ENCODE measurements at regions not wholly inside any gene's neighbourhood (a gene's known extent, or its start where the extent isn't known, plus 50 kb on each side); places are given as distances from the start of the nearest gene placed in this dataset.

DNA sequence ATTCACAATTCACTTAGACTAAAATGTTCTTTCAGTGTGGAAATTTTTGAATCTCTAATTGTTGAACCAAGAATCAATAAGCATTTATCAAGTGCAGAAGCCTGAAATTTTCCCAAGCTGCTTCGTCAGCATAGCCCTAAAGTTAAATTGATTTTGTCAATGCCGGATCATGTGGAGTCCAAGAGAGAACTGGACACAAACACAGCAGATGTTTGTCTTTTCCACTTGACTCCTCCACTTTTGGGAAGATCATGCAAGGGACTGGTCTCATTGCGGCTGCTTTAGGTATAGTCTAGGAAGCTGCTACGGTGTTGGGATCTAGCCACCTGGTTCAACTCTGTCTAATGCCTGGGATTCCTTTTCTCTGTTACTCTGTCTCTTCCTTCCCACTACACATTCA is 95.7 kb downstream of the CYB561 start:
- H3F3A ChIP-seq (ENCODE audit: insufficient read depth, low read length, poor library complexity, severe bottlenecking) = no peaks in the 10 kb centered on the region
- TF ChIP-seq SMC3 (conservative IDR thresholded peaks at IDR 0.05; ENCODE audit: poor library complexity) (no peak), MXI1 (conservative IDR thresholded peaks at IDR 0.05; ENCODE audit: poor library complexity, severe bottlenecking) (no peak)
- H3K9ac ChIP-seq (ENCODE audit: low read length) = no peak overlapping the region
- no peaks in the 10 kb centered on the region for H3K27me3 ChIP-seq (ENCODE audit: insufficient read depth, low read depth, low read length)
- H3K27ac ChIP-seq (ENCODE audit: low read length) = no peak overlapping the region
- no peak overlapping the region for H3K4me3 ChIP-seq (ENCODE audit: low read length)
- H3K9me2 ChIP-seq (ENCODE audit: insufficient read depth, low read length) = no peaks in the 10 kb centered on the region
- H3K36me3 ChIP-seq (ENCODE audit: insufficient read depth, low read length) = peaks cover 14% of the 10 kb centered on the region
- H3K9me3 ChIP-seq (ENCODE audit: low read length) = no peaks in the 10 kb centered on the region
- H4K20me1 ChIP-seq (ENCODE audit: insufficient read depth) = no peaks in the 10 kb centered on the region
- no peak overlapping the region for H3K4me2 ChIP-seq (ENCODE audit: low read length)
- no peak overlapping the region for H2AFZ ChIP-seq (ENCODE audit: low read depth, low read length)
- no peaks in the 10 kb centered on the region for H3K79me2 ChIP-seq (replicated peaks; ENCODE audit: insufficient read depth, low read length)

- Histone ChIP-seq H3K9me3 (ENCODE audit: low read length) (no peaks in the 10 kb centered on the region), H3K36me3 (ENCODE audit: insufficient read depth, low read length) (peaks cover 24% of the 10 kb centered on the region), H4K20me1 (ENCODE audit: insufficient read depth) (no peaks in the 10 kb centered on the region), H3K9me2 (ENCODE audit: insufficient read depth, low read length) (no peaks in the 10 kb centered on the region), H3K4me2 (ENCODE audit: low read length) (no peak overlapping the region), H2AFZ (ENCODE audit: low read depth, low read length) (no peak overlapping the region), H3K27me3 (ENCODE audit: insufficient read depth, low read depth, low read length) (no peaks in the 10 kb centered on the region), H3K79me2 (replicated peaks; ENCODE audit: insufficient read depth, low read length) (no peaks in the 10 kb centered on the region), H3F3A (ENCODE audit: insufficient read depth, low read length, poor library complexity, severe bottlenecking) (no peaks in the 10 kb centered on the region), H3K4me3 (ENCODE audit: low read length) (no peak overlapping the region), H3K9ac (ENCODE audit: low read length) (no peak overlapping the region), H3K27ac (ENCODE audit: low read length) (no peak overlapping the region)
- TF ChIP-seq SMC3 (conservative IDR thresholded peaks at IDR 0.05; ENCODE audit: poor library complexity) (no peak), POLR2AphosphoS5 (IDR thresholded peaks at IDR 0.05) (no peak), TAF1 (IDR thresholded peaks at IDR 0.05; ENCODE audit: low read depth) (no peak), CTCF (IDR thresholded peaks at IDR 0.05; ENCODE audit: poor library complexity, severe bottlenecking) (no peak), MXI1 (conservative IDR thresholded peaks at IDR 0.05; ENCODE audit: poor library complexity, severe bottlenecking) (no peak), EZH2 (IDR thresholded peaks at IDR 0.05; ENCODE audit: borderline replicate concordance, insufficient read depth, low read length, poor library complexity, severe bottlenecking) (no peak), EP300 (conservative IDR thresholded peaks at IDR 0.05; ENCODE audit: poor library complexity, severe bottlenecking) (no peak), RAD21 (conservative IDR thresholded peaks at IDR 0.05) (no peak)
- TF ChIP-seq, protein P1, sequence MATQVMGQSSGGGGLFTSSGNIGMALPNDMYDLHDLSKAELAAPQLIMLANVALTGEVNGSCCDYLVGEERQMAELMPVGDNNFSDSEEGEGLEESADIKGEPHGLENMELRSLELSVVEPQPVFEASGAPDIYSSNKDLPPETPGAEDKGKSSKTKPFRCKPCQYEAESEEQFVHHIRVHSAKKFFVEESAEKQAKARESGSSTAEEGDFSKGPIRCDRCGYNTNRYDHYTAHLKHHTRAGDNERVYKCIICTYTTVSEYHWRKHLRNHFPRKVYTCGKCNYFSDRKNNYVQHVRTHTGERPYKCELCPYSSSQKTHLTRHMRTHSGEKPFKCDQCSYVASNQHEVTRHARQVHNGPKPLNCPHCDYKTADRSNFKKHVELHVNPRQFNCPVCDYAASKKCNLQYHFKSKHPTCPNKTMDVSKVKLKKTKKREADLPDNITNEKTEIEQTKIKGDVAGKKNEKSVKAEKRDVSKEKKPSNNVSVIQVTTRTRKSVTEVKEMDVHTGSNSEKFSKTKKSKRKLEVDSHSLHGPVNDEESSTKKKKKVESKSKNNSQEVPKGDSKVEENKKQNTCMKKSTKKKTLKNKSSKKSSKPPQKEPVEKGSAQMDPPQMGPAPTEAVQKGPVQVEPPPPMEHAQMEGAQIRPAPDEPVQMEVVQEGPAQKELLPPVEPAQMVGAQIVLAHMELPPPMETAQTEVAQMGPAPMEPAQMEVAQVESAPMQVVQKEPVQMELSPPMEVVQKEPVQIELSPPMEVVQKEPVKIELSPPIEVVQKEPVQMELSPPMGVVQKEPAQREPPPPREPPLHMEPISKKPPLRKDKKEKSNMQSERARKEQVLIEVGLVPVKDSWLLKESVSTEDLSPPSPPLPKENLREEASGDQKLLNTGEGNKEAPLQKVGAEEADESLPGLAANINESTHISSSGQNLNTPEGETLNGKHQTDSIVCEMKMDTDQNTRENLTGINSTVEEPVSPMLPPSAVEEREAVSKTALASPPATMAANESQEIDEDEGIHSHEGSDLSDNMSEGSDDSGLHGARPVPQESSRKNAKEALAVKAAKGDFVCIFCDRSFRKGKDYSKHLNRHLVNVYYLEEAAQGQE (IDR thresholded peaks at IDR 0.05; ENCODE audit: borderline replicate concordance) = no peak
Measured at GRCh38 chr17:63354256-63354655, 91.8 kb downstream of the CYB561 start.

- TF ChIP-seq SMC3 (conservative IDR thresholded peaks at IDR 0.05; ENCODE audit: poor library complexity) (no peak), EP300 (conservative IDR thresholded peaks at IDR 0.05; ENCODE audit: poor library complexity, severe bottlenecking) (no peak), EZH2 (IDR thresholded peaks at IDR 0.05; ENCODE audit: borderline replicate concordance, insufficient read depth, low read length, poor library complexity, severe bottlenecking) (no peak), RAD21 (conservative IDR thresholded peaks at IDR 0.05) (no peak), CTCF (IDR thresholded peaks at IDR 0.05; ENCODE audit: poor library complexity, severe bottlenecking) (no peak), MXI1 (conservative IDR thresholded peaks at IDR 0.05; ENCODE audit: poor library complexity, severe bottlenecking) (no peak)
- TF ChIP-seq, protein P1 (IDR thresholded peaks at IDR 0.05; ENCODE audit: borderline replicate concordance) = no peak
- Histone ChIP-seq H4K20me1 (ENCODE audit: insufficient read depth) (no peaks in the 10 kb centered on the region), H3K4me2 (ENCODE audit: low read length) (no peak overlapping the region), H3K27me3 (ENCODE audit: insufficient read depth, low read depth, low read length) (no peaks in the 10 kb centered on the region), H3K9me2 (ENCODE audit: insufficient read depth, low read length) (no peaks in the 10 kb centered on the region), H2AFZ (ENCODE audit: low read depth, low read length) (no peak overlapping the region), H3K27ac (ENCODE audit: low read length) (no peak overlapping the region), H3K9me3 (ENCODE audit: low read length) (no peaks in the 10 kb centered on the region), H3K9ac (ENCODE audit: low read length) (no peak overlapping the region), H3F3A (ENCODE audit: insufficient read depth, low read length, poor library complexity, severe bottlenecking) (no peaks in the 10 kb centered on the region), H3K79me2 (replicated peaks; ENCODE audit: insufficient read depth, low read length) (no peaks in the 10 kb centered on the region), H3K36me3 (ENCODE audit: insufficient read depth, low read length) (peaks cover 26% of the 10 kb centered on the region), H3K4me3 (ENCODE audit: low read length) (no peak overlapping the region)
Measured at GRCh38 chr17:63356337-63356757, 89.8 kb downstream of the CYB561 start.
